ENCODE measurements at regions not wholly inside any gene's neighbourhood (a gene's known extent, or its start where the extent isn't known, plus 50 kb on each side); places are given as distances from the start of the nearest gene placed in this dataset.

DNA sequence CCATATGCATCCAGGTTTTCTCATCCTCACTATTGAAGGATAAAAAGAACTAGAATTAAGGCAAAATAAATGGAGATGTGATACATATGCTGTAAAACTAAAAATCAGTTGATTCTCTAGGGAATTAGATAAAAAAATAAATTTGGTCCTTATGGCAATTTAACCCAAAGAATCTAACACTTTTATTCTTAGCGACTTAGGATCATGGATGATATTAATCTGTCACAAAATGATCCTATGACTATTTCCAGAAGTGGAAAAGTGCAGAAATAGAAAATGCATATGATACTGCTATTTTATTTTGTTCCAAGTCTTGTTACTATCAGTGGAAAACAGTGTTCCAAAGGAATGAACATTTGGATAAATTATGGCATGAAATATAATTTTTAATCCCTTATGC lies 746.3 kb downstream of the ROBO2 start:
- Histone ChIP-seq H2AFZ (ENCODE audit: control insufficient read depth, low read length) (no peak overlapping the region), H3K36me3 (ENCODE audit: control insufficient read depth in 2 of 2, extremely low read depth in 1 of 2, insufficient read depth in 2 of 2, low read length in 2 of 2) (no peaks in the 10 kb centered on the region), H3K79me2 (ENCODE audit: control insufficient read depth, insufficient read depth, low read length) (no peaks in the 10 kb centered on the region), H3K4me1 (ENCODE audit: control insufficient read depth, extremely low read depth, insufficient read depth, low read length) (no peaks in the 10 kb centered on the region), H3K9ac (ENCODE audit: control insufficient read depth, extremely low read depth, insufficient read depth, low read length) (no peak overlapping the region), H3K27me3 (ENCODE audit: control insufficient read depth, extremely low read depth, insufficient read depth, low read length) (no peaks in the 10 kb centered on the region), H3K9me3 (ENCODE audit: control insufficient read depth, low read depth, low read length) (no peaks in the 10 kb centered on the region), H4K20me1 (ENCODE audit: control insufficient read depth, extremely low read depth, insufficient read depth, low read length) (no peaks in the 10 kb centered on the region), H3K4me2 (ENCODE audit: control insufficient read depth, extremely low read depth, insufficient read depth, low read depth, low read length) (no peak overlapping the region), H3K9me1 (ENCODE audit: control insufficient read depth, extremely low read depth, insufficient read depth, low read length) (no peaks in the 10 kb centered on the region), H3K27ac (ENCODE audit: control insufficient read depth, insufficient read depth, low read length) (no peak overlapping the region), H3K4me3 (ENCODE audit: control insufficient read depth in 2 of 3, extremely low read depth in 1 of 3, insufficient read depth in 2 of 3, low read depth in 1 of 3, low read length in 3 of 3) (no peak overlapping the region)
- DNase-seq (ENCODE audit: low read depth, low spot score) (no peak), FAIRE-seq (no peak)
- dilution Hi-C loops (cut with MboI; ENCODE audit: extremely low pct_ligation_motif_present, low sequenced_read_pairs) = no loop called here
- TF ChIP-seq, protein P1, sequence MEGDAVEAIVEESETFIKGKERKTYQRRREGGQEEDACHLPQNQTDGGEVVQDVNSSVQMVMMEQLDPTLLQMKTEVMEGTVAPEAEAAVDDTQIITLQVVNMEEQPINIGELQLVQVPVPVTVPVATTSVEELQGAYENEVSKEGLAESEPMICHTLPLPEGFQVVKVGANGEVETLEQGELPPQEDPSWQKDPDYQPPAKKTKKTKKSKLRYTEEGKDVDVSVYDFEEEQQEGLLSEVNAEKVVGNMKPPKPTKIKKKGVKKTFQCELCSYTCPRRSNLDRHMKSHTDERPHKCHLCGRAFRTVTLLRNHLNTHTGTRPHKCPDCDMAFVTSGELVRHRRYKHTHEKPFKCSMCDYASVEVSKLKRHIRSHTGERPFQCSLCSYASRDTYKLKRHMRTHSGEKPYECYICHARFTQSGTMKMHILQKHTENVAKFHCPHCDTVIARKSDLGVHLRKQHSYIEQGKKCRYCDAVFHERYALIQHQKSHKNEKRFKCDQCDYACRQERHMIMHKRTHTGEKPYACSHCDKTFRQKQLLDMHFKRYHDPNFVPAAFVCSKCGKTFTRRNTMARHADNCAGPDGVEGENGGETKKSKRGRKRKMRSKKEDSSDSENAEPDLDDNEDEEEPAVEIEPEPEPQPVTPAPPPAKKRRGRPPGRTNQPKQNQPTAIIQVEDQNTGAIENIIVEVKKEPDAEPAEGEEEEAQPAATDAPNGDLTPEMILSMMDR (optimal IDR thresholded peaks at IDR 0.05 in 1 of 3, IDR thresholded peaks at IDR 0.05 in 1 of 3, conservative IDR thresholded peaks at IDR 0.05 in 1 of 3; ENCODE audit: extremely low read depth in 1 of 3, insufficient read depth in 2 of 3, low read length in 3 of 3) = no peak
- no peak for TF ChIP-seq EZH2 (IDR thresholded peaks at IDR 0.05; ENCODE audit: low read length)

DNA sequence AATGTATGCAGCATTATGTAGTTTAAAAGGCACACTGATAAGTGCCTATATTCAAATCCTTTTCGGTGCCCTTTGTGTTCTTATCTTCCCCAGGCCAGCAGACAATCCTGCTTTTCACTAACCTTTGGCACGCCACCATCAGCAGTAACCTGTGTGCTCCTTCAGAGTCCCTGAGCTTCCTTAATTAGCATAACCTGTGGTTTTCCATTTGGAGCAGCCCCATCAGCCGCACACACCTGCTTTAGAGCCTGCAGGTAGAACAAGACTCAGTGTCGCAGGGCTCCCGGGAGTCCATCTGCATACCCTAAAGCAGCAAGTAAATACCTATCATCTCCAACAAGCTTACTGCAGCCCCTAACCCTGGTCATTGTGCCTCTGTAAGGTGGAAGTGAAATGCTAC lies 755.1 kb downstream of the ROBO2 start:
- H3K79me2 ChIP-seq (ENCODE audit: control insufficient read depth, insufficient read depth, low read length) = no peaks in the 10 kb centered on the region
- no peak for FAIRE-seq
- peak overlapping the region; percentile 20 for H3K4me2 ChIP-seq (ENCODE audit: control insufficient read depth, extremely low read depth, insufficient read depth, low read depth, low read length)
- no peaks in the 10 kb centered on the region for H3K9me1 ChIP-seq (ENCODE audit: control insufficient read depth, extremely low read depth, insufficient read depth, low read length)
- H3K9me3 ChIP-seq (ENCODE audit: control insufficient read depth, low read depth, low read length) = no peaks in the 10 kb centered on the region
- dilution Hi-C loops (cut with MboI; ENCODE audit: extremely low pct_ligation_motif_present, low sequenced_read_pairs) = no loop called here
- H3K4me3 ChIP-seq (ENCODE audit: control insufficient read depth in 2 of 3, extremely low read depth in 1 of 3, insufficient read depth in 2 of 3, low read depth in 1 of 3, low read length in 3 of 3) = no peak overlapping the region
- H3K4me1 ChIP-seq (ENCODE audit: control insufficient read depth, extremely low read depth, insufficient read depth, low read length) = no peaks in the 10 kb centered on the region
- DNase-seq (ENCODE audit: low read depth, low spot score) = no peak
- H3K9ac ChIP-seq (ENCODE audit: control insufficient read depth, extremely low read depth, insufficient read depth, low read length) = no peak overlapping the region
- no peak overlapping the region for H3K27ac ChIP-seq (ENCODE audit: control insufficient read depth, insufficient read depth, low read length)
- no peak for TF ChIP-seq EZH2 (IDR thresholded peaks at IDR 0.05; ENCODE audit: low read length)
- TF ChIP-seq, protein P1 (optimal IDR thresholded peaks at IDR 0.05 in 1 of 3, IDR thresholded peaks at IDR 0.05 in 1 of 3, conservative IDR thresholded peaks at IDR 0.05 in 1 of 3; ENCODE audit: extremely low read depth in 1 of 3, insufficient read depth in 2 of 3, low read length in 3 of 3) = no peak
- no peaks in the 10 kb centered on the region for H4K20me1 ChIP-seq (ENCODE audit: control insufficient read depth, extremely low read depth, insufficient read depth, low read length)
- no peak overlapping the region for H2AFZ ChIP-seq (ENCODE audit: control insufficient read depth, low read length)
- H3K36me3 ChIP-seq (ENCODE audit: control insufficient read depth in 2 of 2, extremely low read depth in 1 of 2, insufficient read depth in 2 of 2, low read length in 2 of 2) = no peaks in the 10 kb centered on the region
- no peaks in the 10 kb centered on the region for H3K27me3 ChIP-seq (ENCODE audit: control insufficient read depth, extremely low read depth, insufficient read depth, low read length)

All from keratinocyte (primary cell).